GM18861 (cell line): ENCODE measurements at regions not wholly inside any gene's neighbourhood (a gene's known extent, or its start where the extent isn't known, plus 50 kb on each side); places are given as distances from the start of the nearest gene placed in this dataset.
"Not testable (repeated sequence)": the region's sequence is repeated elsewhere in the genome, so short reads cannot be mapped to it uniquely, and the experiment has no call there.

Source experiments
- ATAC-seq: cut with Tn5 transposase; IDR thresholded peaks from one replicate; pipeline ENCODE4 v1.9.1; 2021; ENCODE audit not compliant: unreplicated experiment

DNA sequence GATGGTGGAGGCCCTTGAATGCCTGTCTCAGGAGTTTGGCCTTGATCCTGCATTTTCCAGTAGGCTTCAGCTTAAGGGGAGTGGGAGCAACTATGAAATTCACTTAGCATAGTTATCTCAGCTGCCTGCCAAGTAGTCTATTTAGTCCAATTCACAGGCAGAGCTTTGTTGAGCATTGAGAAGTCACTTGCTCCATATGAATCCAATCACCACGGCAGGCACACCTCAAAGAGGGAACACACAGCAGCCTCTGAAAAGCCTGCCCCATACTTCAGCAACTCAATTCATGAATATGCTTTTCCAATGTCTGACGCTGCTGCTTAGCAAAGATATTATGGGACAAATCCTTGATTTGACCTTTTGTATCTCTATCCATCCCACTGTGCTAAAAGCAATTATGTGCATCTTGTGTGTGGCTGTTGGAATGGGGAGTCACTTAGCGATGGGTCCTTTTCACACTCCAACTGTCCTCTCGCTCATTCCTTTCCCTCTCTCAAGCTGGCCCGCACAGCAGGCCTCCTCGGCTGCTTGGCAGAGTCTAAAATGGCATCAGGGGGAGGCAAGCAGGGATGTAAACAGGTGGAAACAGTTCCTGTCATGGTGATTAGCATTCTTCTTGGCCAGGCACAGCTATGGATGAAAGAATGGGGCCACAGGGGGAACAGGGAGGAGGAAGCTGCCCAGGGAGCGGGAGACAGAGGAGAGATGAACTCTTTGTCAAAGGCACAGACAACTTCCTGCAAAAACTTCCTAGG, 56.0 kb upstream of the LRPPRC start:
- ATAC-seq: no peak

- no peak for ATAC-seq
These were observed 56.8 kb upstream of the LRPPRC start for GRCh38 chr2:44052584-44052983.

DNA sequence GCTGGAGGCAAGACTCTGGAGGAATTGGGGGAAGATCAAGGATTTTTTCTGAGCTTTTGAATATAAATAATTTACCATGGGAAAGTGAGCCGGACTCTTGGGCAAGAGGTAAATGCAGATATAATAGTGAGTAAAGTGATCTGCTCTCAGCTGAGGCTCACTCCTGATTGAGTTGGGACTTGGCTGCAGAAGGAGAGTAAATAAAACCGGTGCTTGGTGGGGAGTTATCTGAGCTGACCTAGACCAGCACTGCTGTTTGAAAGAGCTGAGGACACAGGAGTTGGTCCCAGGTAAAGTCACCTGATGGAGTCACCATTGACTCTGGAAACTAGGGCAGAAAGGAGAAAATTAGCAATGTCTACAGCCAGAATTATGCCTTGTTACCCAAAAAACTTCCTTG, 57.3 kb upstream of the LRPPRC start:
- no peak for ATAC-seq

DNA sequence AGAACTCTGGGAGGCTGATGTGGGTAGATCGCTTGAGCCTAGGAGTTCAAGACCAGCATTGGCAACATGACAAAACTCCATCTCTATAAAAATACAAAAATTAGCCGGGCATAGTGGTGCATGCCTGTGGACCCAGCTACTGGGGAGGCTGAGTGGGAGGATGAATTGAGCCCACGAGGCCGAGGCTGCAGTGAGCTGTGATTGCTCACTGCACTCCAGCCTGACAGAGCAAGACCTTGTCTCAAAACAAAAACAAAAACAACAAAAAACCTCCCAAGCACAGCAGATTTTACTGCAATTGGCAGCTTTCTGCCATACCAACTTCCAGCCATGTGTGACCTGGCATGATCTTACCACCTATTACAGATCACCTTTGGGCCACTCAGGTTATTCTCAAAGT, 57.7 kb upstream of the LRPPRC start:
- no peak for ATAC-seq

DNA sequence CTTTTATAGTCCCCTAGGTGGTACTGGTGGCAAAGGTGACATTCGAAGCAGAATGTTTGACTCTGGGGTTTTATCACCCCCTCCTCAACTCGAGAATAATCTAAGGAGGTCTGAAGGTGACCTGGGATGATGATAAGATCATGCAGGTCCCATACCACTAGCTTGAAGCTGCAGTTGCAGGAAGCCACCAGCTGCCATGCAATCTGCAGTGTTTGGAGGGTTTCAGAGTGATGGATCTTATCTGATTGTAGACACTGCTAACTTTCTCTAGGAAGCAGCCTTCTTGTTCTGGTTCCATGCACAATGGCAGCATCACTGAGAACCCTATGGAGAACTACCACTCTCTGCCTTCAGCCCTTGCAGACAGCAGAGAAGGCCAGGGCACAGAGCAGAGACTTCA, 59.4 kb upstream of the LRPPRC start:
- ATAC-seq: no peak

GRCh38 chr2:44055664-44056063, 59.9 kb upstream of the LRPPRC start:
- ATAC-seq: no peak

- ATAC-seq: no peak
These were observed 61.2 kb upstream of the LRPPRC start for GRCh38 chr2:44056947-44057346.

DNA sequence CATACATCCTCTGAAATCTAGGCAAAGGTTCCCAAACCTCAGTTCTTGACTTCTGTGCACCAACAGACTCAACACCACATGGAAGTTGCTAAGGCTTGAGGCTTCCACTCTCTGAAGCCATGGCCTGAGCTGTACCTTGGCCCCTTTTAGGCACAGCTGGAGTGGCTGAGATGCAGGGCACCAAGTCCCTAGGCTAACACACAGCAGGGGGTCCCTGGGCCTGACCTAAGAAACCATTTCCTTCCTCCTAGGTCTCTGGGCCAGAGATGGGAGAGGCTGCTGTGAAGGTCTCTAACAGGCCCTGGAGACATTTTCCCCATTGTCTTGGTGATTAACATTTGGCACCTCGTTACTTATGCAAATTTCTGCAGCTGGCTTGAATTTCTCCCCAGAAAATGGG, 64.5 kb upstream of the LRPPRC start:
- ATAC-seq: not testable (repeated sequence)

GRCh38 chr2:44060990-44061389, 65.2 kb upstream of the LRPPRC start:
- no peak for ATAC-seq

- no peak for ATAC-seq
These were observed 65.7 kb upstream of the LRPPRC start for GRCh38 chr2:44061469-44061868.

DNA sequence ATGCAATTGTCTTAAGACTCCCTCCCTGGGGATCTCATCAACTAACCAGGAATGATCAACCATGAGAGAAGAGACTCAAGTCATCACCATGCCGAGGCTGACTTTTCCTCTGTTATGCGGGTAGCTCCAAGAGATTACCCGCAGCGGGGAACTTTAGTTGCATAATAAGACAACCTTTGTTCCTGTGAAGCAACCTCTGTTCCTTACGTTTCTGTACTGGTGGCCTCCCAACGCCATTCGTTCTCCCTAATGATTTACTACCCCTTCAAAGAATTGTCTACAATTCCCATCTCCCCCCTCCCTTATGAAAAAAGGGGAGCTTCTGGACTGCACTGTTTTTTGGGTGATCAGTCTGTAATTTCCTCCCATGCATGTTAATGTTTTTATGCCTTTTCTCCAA, 66.1 kb upstream of the LRPPRC start:
- ATAC-seq: no peak

- ATAC-seq: no peak
These were observed 67.2 kb upstream of the LRPPRC start for GRCh38 chr2:44063033-44063432.

- ATAC-seq: not testable (repeated sequence)
These were observed 68.5 kb upstream of the LRPPRC start for GRCh38 chr2:44064281-44064680.

DNA sequence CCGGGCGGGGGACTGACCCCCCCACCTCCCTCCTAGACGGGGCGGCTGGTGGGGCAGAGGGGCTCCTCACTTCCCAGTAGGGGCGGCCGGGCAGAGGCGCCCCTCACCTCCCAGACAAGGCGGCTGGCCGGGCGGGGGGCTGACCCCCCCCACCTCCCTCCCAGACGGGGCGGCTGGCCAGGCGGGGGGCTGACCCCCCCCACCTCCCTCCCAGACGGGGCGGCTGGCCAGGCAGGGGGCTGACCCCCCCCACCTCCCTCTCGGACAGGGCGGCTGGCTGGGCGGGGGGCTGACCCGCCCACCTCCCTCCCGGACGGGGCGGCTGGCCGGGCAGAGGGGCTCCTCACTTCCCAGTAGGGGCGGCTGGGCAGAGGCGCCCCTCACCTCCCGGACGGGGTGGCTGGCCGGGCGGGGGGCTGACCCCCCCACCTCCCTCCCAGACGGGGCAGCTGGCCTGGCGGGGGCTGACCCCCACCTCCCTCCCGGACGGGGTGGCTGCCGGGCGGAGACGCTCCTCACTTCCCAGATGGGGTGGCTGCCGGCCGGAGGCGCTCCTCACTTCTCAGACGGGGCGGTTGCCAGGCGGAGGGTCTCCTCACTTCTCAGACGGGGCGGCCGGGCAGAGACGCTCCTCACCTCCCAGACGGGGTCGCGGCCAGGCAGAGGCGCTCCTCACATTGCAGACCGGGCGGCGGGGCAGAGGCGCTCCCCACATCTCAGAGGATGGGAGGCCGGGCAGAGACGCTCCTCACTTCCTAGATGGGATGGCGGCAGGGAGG, 71.4 kb upstream of the LRPPRC start:
- ATAC-seq: not testable (repeated sequence)

- not testable (repeated sequence) for ATAC-seq
These were observed 72.0 kb upstream of the LRPPRC start for GRCh38 chr2:44067791-44068181.

DNA sequence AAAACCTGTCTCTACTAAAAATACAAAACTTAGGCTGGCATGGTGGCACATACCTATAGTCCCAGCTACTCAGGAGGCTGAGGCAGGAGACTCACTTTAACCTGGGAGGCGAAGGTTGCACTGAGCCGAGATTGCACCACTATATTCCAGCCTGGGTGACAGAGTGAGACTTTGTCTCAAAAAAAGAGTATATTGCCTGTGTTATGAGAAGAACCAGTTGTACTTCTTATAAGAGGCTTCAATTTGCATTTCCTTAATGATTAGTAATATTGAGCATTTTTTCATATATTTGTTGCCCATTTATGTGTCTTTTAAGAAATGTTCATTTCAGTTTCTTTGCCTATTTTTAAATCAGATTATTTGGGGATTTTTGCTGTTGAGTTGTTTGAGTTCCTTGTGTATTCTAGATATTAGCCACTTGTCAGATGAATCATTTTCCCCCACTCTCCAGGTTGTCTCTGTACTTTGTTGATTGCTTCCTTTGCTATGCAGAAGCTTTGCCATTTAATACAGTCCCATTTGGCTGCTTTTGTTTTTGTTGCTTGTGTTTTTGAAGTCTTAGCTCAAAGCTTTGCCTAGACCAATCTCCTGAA, 75.8 kb upstream of the LRPPRC start:
- ATAC-seq: no peak

GRCh38 chr2:44073667-44074066, 77.9 kb upstream of the LRPPRC start:
- not testable (repeated sequence) for ATAC-seq

DNA sequence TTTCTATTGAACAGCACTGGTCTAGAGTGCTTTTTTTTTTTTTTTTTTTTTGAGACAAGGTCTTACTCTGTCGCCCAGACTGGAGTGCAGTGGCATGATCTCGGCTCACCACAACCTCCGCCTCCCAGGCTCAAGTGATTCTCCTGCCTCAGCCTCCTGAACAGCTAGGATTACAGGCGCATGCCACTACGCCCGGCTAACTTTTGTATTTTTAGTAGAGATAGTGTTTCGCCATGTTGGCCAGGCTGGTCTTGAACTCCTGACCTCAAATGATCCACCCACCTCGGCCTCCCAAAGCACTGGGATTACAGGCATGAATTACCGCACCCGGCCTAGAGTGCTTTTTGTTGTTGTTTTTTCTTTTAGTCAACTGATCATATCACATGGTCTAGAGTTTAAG, 79.0 kb upstream of the LRPPRC start:
- ATAC-seq: not testable (repeated sequence)

- no peak for ATAC-seq
These were observed 79.8 kb upstream of the LRPPRC start for GRCh38 chr2:44075541-44075940.

DNA sequence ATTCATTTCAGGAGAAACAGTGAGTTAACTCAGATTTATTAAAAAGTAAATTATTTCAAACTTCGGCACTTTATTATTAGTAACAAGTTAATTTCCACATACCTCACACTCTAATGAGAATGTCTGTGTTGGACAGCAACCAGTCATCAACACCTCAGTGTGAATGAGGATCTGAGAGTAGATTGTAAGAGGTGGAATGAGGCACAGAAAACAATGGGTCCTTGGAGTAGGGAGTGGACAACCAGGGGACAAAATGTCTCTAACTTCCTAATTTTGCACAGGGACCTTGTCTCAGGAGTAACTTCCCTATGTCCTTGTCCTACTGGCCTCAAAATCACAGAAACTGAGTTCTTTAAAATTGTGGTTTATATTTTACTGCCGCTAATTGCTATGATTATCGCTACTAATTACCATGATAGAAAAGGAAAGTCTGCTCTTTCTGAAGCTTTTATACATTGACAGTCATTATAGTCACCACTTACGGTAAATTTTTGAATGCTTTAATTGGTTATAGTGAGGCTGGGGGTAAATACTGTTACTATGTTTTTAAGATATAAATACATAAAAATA, 82.2 kb upstream of the LRPPRC start:
- no peak for ATAC-seq

- no peak for ATAC-seq
These were observed 83.9 kb upstream of the LRPPRC start for GRCh38 chr2:44079686-44080085.

- no peak for ATAC-seq
These were observed 85.6 kb upstream of the PPM1B start for GRCh38 chr2:44083054-44083453.
